ENCODE measurements at regions not wholly inside any gene's neighbourhood (a gene's known extent, or its start where the extent isn't known, plus 50 kb on each side); places are given as distances from the start of the nearest gene placed in this dataset.

DNA sequence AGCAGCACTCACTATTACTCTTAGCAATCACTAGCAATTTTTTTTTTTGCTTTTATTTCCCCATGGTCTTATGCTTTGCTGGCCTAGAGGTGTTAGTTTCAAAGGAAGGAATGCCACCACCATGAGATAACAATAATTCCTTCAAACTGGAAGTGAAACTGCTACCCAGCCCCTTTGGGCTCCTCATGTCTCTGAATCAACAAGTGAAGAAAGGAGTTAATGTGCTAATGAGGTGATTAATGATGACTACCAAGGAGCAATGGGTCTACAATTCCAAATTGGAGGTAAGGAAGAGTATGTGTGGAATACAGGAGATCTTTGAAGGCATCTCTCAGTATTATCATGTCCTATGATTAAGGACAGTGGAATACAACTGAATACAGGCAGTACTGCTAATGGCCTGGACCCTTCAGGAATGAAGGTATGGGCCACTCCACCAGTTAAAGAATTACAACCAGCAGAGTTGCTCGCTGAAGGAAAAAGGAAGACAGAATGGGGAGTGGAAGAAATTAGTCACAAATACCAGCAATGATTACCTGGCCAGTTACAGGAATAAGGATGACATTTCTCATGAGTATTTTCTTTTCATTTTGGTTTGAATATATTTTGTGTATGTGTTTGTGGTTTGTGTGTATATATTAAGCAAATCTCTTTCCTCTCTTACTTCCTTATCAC lies 652.9 kb downstream of the ADGRL2 start:
- Histone ChIP-seq H3K27me3 (no peaks in the 10 kb centered on the region), H3K9me3 (no peaks in the 10 kb centered on the region), H3K27ac (no peak overlapping the region), H3K4me3 (no peak overlapping the region), H3K4me1 (no peaks in the 10 kb centered on the region), H3K36me3 (no peaks in the 10 kb centered on the region)
- WGBS, 2 donors = 83 to 88% methylated on average over 1 of the region's 1 CpG
- DNase-seq = no peak
- FAIRE-seq = no peak
- no peak for ATAC-seq
- TF ChIP-seq, protein P1, sequence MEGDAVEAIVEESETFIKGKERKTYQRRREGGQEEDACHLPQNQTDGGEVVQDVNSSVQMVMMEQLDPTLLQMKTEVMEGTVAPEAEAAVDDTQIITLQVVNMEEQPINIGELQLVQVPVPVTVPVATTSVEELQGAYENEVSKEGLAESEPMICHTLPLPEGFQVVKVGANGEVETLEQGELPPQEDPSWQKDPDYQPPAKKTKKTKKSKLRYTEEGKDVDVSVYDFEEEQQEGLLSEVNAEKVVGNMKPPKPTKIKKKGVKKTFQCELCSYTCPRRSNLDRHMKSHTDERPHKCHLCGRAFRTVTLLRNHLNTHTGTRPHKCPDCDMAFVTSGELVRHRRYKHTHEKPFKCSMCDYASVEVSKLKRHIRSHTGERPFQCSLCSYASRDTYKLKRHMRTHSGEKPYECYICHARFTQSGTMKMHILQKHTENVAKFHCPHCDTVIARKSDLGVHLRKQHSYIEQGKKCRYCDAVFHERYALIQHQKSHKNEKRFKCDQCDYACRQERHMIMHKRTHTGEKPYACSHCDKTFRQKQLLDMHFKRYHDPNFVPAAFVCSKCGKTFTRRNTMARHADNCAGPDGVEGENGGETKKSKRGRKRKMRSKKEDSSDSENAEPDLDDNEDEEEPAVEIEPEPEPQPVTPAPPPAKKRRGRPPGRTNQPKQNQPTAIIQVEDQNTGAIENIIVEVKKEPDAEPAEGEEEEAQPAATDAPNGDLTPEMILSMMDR (IDR thresholded peaks at IDR 0.05) = no peak
- intact Hi-C loops (cut with DNase I) = no loop called here

DNA sequence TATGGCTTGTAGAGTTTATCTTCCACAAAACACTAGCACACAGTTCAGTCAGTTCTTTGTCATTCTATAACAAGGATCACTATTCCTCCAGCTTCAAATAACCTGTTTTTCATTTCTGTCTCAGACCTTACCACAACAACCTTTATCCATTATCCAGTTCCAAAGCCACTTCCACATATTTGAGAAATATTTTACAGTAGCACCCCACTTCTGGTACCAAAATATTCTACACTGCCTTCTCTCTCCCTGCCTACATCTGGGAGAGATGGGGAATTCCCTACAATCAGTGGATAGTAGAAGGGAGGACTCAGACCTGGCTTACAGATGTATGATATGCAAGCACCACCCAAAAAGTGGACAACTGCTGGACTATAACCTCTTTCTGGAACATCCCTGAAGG lies 651.4 kb downstream of the ADGRL2 start:
- Histone ChIP-seq H3K27me3 (no peaks in the 10 kb centered on the region), H3K4me1 (no peaks in the 10 kb centered on the region), H3K27ac (no peak overlapping the region), H3K36me3 (no peaks in the 10 kb centered on the region), H3K9me3 (no peaks in the 10 kb centered on the region), H3K4me3 (no peak overlapping the region)
- DNase-seq (no peak), ATAC-seq (no peak), FAIRE-seq (no peak)
- TF ChIP-seq, protein P1 (IDR thresholded peaks at IDR 0.05) = no peak
- intact Hi-C loops (cut with DNase I) = no loop called here

- no peak for FAIRE-seq
- no peaks in the 10 kb centered on the region for H3K27me3 ChIP-seq
- no peaks in the 10 kb centered on the region for H3K4me1 ChIP-seq
- WGBS, 2 donors = 81 to 87% methylated on average over 2 of the region's 2 CpGs
- intact Hi-C loops (cut with DNase I) = no loop called here
- ATAC-seq = no peak
- H3K9me3 ChIP-seq = no peaks in the 10 kb centered on the region
- TF ChIP-seq, protein P1 (IDR thresholded peaks at IDR 0.05) = no peak
- no peak overlapping the region for H3K4me3 ChIP-seq
- no peaks in the 10 kb centered on the region for H3K36me3 ChIP-seq
- H3K27ac ChIP-seq = no peak overlapping the region
- DNase-seq = no peak
Measured at GRCh38 chr1:82451191-82451590, 650.5 kb downstream of the ADGRL2 start.

DNA sequence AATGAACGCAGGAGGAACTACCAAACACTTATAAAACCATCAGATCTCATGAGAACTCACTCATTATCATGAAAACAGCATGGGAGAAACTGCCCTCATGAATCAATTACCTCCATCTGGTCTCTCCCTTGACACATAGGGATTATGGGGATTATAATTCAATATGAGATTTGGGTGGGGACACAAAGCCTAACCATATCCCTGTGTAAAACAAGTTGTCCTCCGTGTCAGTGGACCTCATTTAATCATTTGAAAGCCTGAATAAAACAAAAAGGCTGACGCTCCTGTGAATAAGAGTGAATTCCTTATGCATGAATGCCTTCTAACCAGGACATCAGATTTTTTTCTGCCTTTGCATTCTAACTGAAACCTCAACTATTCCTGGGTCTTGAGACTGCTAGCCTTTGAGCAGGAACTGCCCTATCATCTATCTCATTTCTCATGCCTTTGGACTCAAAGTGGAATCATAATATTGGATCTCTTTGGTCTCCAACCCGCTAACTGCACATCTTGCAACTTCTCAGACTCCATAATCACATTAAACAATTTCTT lies 648.8 kb downstream of the ADGRL2 start:
- no peaks in the 10 kb centered on the region for H3K36me3 ChIP-seq
- no peak overlapping the region for H3K27ac ChIP-seq
- FAIRE-seq (no peak), DNase-seq (no peak), ATAC-seq (no peak)
- no peaks in the 10 kb centered on the region for H3K4me1 ChIP-seq
- H3K9me3 ChIP-seq = no peaks in the 10 kb centered on the region
- TF ChIP-seq, protein P1 (IDR thresholded peaks at IDR 0.05) = no peak
- H3K27me3 ChIP-seq = no peaks in the 10 kb centered on the region
- no peak overlapping the region for H3K4me3 ChIP-seq
- 70 to 88% methylated on average over 4 of the region's 4 CpGs for WGBS, 2 donors
- intact Hi-C loops (cut with DNase I) = no loop called here

DNA sequence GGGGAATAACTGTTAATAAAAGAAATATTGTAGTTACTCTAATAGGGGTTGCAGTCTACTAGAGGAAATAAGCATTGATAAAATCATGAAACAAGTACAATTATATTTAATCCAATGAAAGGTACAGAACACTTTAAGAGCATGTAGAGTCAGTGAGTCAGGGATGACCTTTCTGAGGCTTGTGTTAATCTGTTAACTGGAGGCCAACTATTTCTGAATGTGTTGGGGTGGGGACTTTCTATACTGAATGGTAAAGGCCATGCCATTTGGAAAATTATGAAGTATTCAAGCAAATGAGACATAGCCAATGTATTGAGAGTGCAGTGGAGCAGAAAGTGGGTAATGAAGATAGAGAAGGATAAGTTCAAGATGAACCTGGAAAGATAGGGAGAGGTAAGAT lies 646.2 kb downstream of the ADGRL2 start:
- no peaks in the 10 kb centered on the region for H3K27me3 ChIP-seq
- DNase-seq (no peak), ATAC-seq (no peak), FAIRE-seq (no peak)
- no peaks in the 10 kb centered on the region for H3K36me3 ChIP-seq
- no peak overlapping the region for H3K27ac ChIP-seq
- intact Hi-C loops (cut with DNase I) = no loop called here
- TF ChIP-seq, protein P1 (IDR thresholded peaks at IDR 0.05) = no peak
- no peak overlapping the region for H3K4me3 ChIP-seq
- no peaks in the 10 kb centered on the region for H3K4me1 ChIP-seq
- H3K9me3 ChIP-seq = no peaks in the 10 kb centered on the region

All from pancreas (tissue), 10 donors.